Breast epithelium (tissue), 3 donors: ENCODE measurements at regions not wholly inside any gene's neighbourhood (a gene's known extent, or its start where the extent isn't known, plus 50 kb on each side); places are given as distances from the start of the nearest gene placed in this dataset.

Source experiments
- POLR2A ChIP-seq: fragments of 450-650 bp; IDR thresholded peaks from one replicate; pipeline ENCODE4 v1.6.1; 2016; ENCODE audit warnings: antibody characterized with exemption, mild to moderate bottlenecking, moderate library complexity
- POLR2AphosphoS5 ChIP-seq, 3 donors: sonication (generic); formaldehyde crosslinking; IDR thresholded peaks; one replicate each; pipeline ENCODE4 v1.6.1; 2017; ENCODE audit warnings: antibody characterized with exemption in 3 of 3
- TF ChIP-seq, protein P1 (sequence below), 3 donors: fragments of 450-650 bp; IDR thresholded peaks; one replicate each; pipeline ENCODE4 v1.5.1; 2016 to 2017; ENCODE audit warnings: antibody characterized with exemption in 3 of 3, mild to moderate bottlenecking in 3 of 3, moderate library complexity in 3 of 3

DNA sequence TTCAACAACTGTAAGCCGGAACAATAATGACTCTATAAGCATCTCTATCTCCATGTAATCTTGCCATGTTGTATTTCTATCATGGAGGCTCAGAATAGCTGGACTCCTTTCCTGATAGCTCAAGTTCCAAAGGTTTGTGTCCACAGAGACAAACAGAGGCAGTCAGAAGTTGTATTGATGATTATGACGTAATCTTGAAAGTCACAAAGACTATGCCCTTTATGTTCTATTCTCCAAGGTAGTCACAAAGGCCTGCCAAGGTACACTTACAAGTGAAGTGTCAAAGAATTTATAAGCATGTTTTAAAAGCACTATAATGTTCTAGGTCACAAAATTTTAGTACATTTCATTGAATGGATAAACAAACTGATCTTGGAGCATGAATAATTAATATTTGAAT is 542.2 kb downstream of the CDH11 start:
- TF ChIP-seq POLR2AphosphoS5 (IDR thresholded peaks at IDR 0.05): no peak
- TF ChIP-seq, protein P1, sequence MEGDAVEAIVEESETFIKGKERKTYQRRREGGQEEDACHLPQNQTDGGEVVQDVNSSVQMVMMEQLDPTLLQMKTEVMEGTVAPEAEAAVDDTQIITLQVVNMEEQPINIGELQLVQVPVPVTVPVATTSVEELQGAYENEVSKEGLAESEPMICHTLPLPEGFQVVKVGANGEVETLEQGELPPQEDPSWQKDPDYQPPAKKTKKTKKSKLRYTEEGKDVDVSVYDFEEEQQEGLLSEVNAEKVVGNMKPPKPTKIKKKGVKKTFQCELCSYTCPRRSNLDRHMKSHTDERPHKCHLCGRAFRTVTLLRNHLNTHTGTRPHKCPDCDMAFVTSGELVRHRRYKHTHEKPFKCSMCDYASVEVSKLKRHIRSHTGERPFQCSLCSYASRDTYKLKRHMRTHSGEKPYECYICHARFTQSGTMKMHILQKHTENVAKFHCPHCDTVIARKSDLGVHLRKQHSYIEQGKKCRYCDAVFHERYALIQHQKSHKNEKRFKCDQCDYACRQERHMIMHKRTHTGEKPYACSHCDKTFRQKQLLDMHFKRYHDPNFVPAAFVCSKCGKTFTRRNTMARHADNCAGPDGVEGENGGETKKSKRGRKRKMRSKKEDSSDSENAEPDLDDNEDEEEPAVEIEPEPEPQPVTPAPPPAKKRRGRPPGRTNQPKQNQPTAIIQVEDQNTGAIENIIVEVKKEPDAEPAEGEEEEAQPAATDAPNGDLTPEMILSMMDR (IDR thresholded peaks at IDR 0.05): no peak
- no peak for TF ChIP-seq POLR2A
